H1 (cell line): ENCODE measurements at regions not wholly inside any gene's neighbourhood (a gene's known extent, or its start where the extent isn't known, plus 50 kb on each side); places are given as distances from the start of the nearest gene placed in this dataset.

Experiments used
- ASH2L ChIP-seq: fragments of 200-600, 300-600 bp; sonication (generic); IDR thresholded peaks from one replicate; pipeline ENCODE4 v1.7.1; 2017; ENCODE audit warnings: low read length
- KDM4A ChIP-seq: IDR thresholded peaks from one replicate; pipeline ENCODE4 v1.7.1; 2012; ENCODE audit warnings: low read depth, mild to moderate bottlenecking, moderate library complexity, low read length, inconsistent platforms; ENCODE audit not compliant: severe bottlenecking
- SAP30 ChIP-seq: fragments of 300-600 bp; sonication (generic); IDR thresholded peaks from 2 replicates; pipeline ENCODE4 v1.7.1; 2012; ENCODE audit warnings: low read length, moderate library complexity, mild to moderate bottlenecking, inconsistent platforms; ENCODE audit not compliant: insufficient read depth, insufficient replicate concordance

GRCh38 chr2:48248251-48248933 is 66.1 kb upstream of the FOXN2 start (continued):
- TF ChIP-seq SAP30 = no peak
- no peak for TF ChIP-seq ASH2L
- no peak for TF ChIP-seq KDM4A
